GM12875 (cell line): ENCODE measurements at regions not wholly inside any gene's neighbourhood (a gene's known extent, or its start where the extent isn't known, plus 50 kb on each side); places are given as distances from the start of the nearest gene placed in this dataset.

Source experiments
- H3K4me3 ChIP-seq: one replicate; pipeline ENCODE4 v1.5.1; 2011; ENCODE audit warnings: low read depth, low read length, control low read depth
- CTCF ChIP-seq: IDR thresholded peaks from 2 replicates; pipeline ENCODE4 v1.5.1; 2011; ENCODE audit warnings: low read depth, mild to moderate bottlenecking, control low read depth, inconsistent platforms, low read length, moderate library complexity, borderline replicate concordance; ENCODE audit not compliant: insufficient read depth

GRCh38 chr13:76461484-76461883 is 424.7 kb downstream of the KCTD12 start:
- TF ChIP-seq CTCF = no peak
- H3K4me3 ChIP-seq = no peak overlapping the region

- H3K4me3 ChIP-seq = no peak overlapping the region
- no peak for TF ChIP-seq CTCF
Observed at GRCh38 chr13:76459863-76460262, 426.3 kb downstream of the KCTD12 start.

GRCh38 chr13:76455960-76456359 is 430.2 kb downstream of the KCTD12 start:
- no peak for TF ChIP-seq CTCF

GRCh38 chr13:76454991-76455390 is 431.2 kb downstream of the KCTD12 start:
- TF ChIP-seq CTCF = no peak
- no peak overlapping the region for H3K4me3 ChIP-seq

More at GRCh38 chr13:76455960-76456359, 430.2 kb downstream of the KCTD12 start:
- no peak overlapping the region for H3K4me3 ChIP-seq

DNA sequence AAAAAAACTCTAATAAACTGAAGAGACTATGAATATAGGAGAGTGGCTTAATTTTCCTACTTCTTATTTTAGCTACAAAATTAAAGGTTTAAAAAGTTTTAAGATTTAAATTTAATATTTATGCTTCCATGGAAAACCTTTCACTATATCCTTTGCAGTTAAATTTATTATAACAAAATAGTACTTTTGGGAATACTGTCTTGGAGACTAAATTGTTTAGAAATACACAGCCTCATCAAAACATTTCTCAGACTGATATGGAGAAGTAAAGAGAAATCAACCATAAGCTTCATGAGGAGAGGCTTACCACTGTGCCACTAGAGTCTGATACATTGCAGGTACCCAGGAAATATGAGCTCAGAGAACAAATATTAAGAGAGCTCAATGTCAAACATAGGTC is 436.5 kb downstream of the KCTD12 start:
- TF ChIP-seq CTCF = no peak
- no peak overlapping the region for H3K4me3 ChIP-seq

DNA sequence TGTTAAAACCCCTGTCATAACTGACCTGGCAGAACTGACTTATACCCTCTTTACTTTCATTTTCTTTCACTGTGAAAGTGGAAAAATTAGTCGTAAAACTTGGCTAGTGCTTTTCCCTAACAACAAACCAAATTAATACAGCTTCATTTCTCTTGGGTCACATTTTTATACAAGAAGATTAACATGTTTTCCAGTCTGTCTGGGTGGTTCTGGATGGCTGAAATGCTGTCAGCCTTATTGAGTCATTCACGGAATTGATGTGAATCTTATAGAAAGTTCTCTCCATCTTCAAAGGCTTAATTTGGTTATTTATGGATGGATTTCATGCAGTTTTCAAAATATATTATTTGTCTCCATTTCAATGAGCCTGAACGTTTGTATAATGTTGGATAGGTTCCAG is 440.0 kb downstream of the KCTD12 start:
- H3K4me3 ChIP-seq = no peak overlapping the region
- TF ChIP-seq CTCF = no peak

DNA sequence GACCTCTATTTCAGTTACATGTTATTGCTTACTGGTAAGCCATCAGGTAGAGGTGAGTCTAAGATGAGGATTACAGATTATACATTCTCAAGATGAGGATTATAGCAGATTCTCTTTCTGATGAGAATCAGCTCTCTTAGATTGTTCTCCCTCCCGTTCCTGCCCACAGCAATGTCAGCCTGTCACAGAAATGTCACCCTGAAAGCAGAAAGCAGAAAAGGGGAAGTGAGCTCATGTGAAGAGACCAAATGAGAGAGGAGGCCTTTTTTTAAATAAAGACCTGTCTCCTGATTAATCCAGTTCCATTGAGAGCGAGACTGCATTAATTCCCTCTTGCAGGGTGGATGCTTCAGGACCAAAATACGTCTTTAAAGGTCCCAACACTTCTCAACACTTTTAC is 445.6 kb downstream of the KCTD12 start:
- no peak for TF ChIP-seq CTCF
- H3K4me3 ChIP-seq = no peak overlapping the region
